Mesothelial cell of epicardium (in vitro differentiated cells): ENCODE measurements at regions not wholly inside any gene's neighbourhood (a gene's known extent, or its start where the extent isn't known, plus 50 kb on each side); places are given as distances from the start of the nearest gene placed in this dataset.

ENCODE experiments used
- DNase-seq, 2 experiments: peaks; one replicate each; pipeline ENCODE4 v3.0.0; 2021; ENCODE audit warnings: low spot score in 2 of 2; ENCODE audit not compliant: unreplicated experiment in 2 of 2
- H3K27ac Mint-ChIP-seq: 2 replicates; pipeline ENCODE4 v1.8.0; 2021; ENCODE audit warnings: mixed read lengths
- H3K27me3 Mint-ChIP-seq: 2 replicates; pipeline ENCODE4 v1.8.0; 2021; ENCODE audit warnings: low read depth, mixed read lengths
- H3K36me3 Mint-ChIP-seq: 2 replicates; pipeline ENCODE4 v1.8.0; 2021; ENCODE audit warnings: mixed read lengths
- H3K4me1 Mint-ChIP-seq: 2 replicates; pipeline ENCODE4 v1.8.0; 2021; ENCODE audit warnings: mixed read lengths
- H3K4me3 Mint-ChIP-seq: 2 replicates; pipeline ENCODE4 v1.8.0; 2021; ENCODE audit warnings: mild to moderate bottlenecking, moderate library complexity, mixed read lengths
- H3K9me3 Mint-ChIP-seq: 2 replicates; pipeline ENCODE4 v1.8.0; 2021; ENCODE audit warnings: mixed read lengths
- TF ChIP-seq, protein P1 (sequence below): fragments of 200-600 bp; sonication (generic); IDR thresholded peaks from one replicate; pipeline ENCODE4 v1.5.0; 2021; ENCODE audit warnings: antibody characterized with exemption; ENCODE audit not compliant: unreplicated experiment

DNA sequence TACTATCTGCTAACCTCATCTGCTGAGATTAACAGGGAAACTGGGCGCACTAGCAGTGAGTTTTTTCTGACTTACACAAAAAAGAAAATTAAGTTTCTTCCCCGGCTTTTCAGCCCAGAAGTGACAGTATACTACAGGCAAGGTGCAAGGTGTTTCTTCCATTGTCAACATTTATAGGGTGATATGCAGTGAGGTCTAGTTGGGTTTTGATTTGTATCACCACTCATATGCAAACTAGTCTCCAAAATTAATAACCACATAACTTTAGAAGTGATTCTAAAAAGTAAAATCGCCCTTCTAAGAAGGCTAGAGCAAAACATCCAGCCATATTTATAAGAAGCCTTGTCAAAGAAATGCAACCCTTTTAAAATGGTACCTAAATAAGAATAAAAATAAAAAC is 640.1 kb downstream of the ARAP2 start:
- no peak for DNase-seq
- H3K4me1 Mint-ChIP-seq, result no peaks in the 10 kb centered on the region
- no peaks in the 10 kb centered on the region for H3K36me3 Mint-ChIP-seq
- no peak overlapping the region for H3K27ac Mint-ChIP-seq
- TF ChIP-seq, protein P1, sequence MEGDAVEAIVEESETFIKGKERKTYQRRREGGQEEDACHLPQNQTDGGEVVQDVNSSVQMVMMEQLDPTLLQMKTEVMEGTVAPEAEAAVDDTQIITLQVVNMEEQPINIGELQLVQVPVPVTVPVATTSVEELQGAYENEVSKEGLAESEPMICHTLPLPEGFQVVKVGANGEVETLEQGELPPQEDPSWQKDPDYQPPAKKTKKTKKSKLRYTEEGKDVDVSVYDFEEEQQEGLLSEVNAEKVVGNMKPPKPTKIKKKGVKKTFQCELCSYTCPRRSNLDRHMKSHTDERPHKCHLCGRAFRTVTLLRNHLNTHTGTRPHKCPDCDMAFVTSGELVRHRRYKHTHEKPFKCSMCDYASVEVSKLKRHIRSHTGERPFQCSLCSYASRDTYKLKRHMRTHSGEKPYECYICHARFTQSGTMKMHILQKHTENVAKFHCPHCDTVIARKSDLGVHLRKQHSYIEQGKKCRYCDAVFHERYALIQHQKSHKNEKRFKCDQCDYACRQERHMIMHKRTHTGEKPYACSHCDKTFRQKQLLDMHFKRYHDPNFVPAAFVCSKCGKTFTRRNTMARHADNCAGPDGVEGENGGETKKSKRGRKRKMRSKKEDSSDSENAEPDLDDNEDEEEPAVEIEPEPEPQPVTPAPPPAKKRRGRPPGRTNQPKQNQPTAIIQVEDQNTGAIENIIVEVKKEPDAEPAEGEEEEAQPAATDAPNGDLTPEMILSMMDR, result no peak
- H3K4me3 Mint-ChIP-seq, result no peak overlapping the region
- no peaks in the 10 kb centered on the region for H3K27me3 Mint-ChIP-seq
- H3K9me3 Mint-ChIP-seq, result peaks cover 3% of the 10 kb centered on the region

DNA sequence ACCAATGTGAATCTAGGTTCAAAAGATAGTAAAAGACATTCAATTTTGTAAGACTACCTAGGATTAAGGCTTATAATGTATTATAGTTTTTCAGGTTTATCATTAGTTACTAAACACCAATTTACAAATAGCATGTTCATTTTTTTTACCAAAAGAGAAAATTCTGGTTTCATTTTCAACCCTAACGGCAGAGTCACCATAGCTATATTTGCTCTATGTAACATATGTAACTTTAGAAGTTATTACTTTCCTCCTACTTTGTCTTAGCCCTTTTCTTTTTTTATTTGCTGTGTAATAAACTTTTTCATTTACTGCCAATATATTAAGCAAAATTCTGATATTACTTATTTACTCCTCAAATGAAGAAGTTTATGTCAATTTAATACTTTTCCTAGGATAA is 639.6 kb downstream of the ARAP2 start:
- H3K4me1 Mint-ChIP-seq, result no peaks in the 10 kb centered on the region
- H3K27me3 Mint-ChIP-seq, result no peaks in the 10 kb centered on the region
- H3K4me3 Mint-ChIP-seq, result no peak overlapping the region
- peaks cover 8% of the 10 kb centered on the region for H3K9me3 Mint-ChIP-seq
- H3K36me3 Mint-ChIP-seq, result no peaks in the 10 kb centered on the region
- TF ChIP-seq, protein P1, result no peak
- no peak overlapping the region for H3K27ac Mint-ChIP-seq
- no peak for DNase-seq

DNA sequence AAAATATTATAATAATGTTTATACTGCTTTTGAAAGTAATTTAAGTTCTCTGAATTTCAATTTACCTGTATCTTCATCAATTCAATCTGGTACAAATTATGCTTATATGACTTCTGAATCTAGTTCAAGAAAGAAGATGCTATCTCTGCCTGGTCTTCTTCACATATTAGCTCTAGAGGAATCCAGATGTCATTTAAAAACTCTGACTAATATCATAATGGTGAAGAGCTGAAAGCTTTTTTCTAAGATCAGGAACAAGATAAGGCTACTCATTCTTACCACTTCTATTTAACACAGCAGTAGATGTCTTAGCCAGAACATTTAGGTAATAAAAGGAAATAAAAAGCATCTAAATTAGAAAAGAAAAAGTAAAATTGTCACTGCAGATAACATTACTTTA is 636.1 kb downstream of the ARAP2 start:
- Mint-ChIP-seq H3K27ac (no peak overlapping the region), H3K9me3 (peaks cover 17% of the 10 kb centered on the region), H3K4me1 (peaks cover 6% of the 10 kb centered on the region), H3K27me3 (no peaks in the 10 kb centered on the region), H3K36me3 (no peaks in the 10 kb centered on the region), H3K4me3 (no peak overlapping the region)
- TF ChIP-seq, protein P1, result no peak
- DNase-seq, result no peak

DNA sequence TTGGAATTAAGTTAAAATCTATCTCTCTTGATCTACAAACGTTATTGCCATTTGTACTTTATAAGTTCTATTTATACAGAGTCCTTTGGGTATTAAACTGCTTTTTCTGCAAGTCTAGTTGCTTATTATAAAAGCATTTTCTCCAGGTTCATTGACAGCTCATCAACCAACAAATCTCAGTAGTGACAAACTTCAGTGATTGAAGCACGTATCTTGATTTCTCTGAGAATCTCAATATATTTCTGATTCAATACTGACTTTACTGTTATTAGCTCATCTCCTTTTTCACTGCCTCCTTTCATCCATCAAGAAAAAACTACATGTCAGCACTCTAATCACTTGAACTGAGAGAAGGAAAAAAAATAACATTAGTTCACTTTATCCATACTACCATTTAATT is 630.2 kb downstream of the ARAP2 start:
- no peaks in the 10 kb centered on the region for H3K27me3 Mint-ChIP-seq
- TF ChIP-seq, protein P1, result no peak
- no peaks in the 10 kb centered on the region for H3K36me3 Mint-ChIP-seq

DNA sequence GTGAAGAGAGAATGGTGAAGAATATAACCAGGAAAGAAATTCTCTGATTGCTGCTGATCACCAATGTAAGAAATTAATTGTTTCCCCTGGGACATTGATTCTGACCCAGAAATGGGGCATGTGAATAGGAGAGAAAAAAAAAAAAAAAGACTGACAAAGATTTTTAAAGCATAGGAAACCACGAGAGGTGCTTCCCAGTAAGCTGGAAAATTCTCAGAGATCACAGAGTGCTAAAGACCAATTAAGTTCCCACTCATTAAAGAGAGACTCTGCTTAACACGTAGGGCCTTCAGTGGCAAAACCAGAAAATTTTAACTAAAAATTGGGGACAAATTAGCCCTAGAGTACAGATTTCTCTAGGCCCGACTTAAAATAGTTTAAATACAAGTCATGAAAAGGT is 604.4 kb downstream of the ARAP2 start:
- no peak overlapping the region for H3K4me3 Mint-ChIP-seq
- H3K27me3 Mint-ChIP-seq, result no peaks in the 10 kb centered on the region
- peaks cover 15% of the 10 kb centered on the region for H3K9me3 Mint-ChIP-seq
- H3K36me3 Mint-ChIP-seq, result no peaks in the 10 kb centered on the region
- H3K27ac Mint-ChIP-seq, result no peak overlapping the region
- DNase-seq, result no peak
- H3K4me1 Mint-ChIP-seq, result peaks cover 4% of the 10 kb centered on the region
- TF ChIP-seq, protein P1, result no peak

More for the DNA sequence above, 630.2 kb downstream of the ARAP2 start:
- no peak for DNase-seq
- H3K27ac Mint-ChIP-seq, result no peak overlapping the region
- peaks cover 15% of the 10 kb centered on the region for H3K9me3 Mint-ChIP-seq
- H3K4me3 Mint-ChIP-seq, result no peak overlapping the region
- peaks cover 18% of the 10 kb centered on the region for H3K4me1 Mint-ChIP-seq

- no peaks in the 10 kb centered on the region for H3K36me3 Mint-ChIP-seq
- peaks cover 18% of the 10 kb centered on the region for H3K4me1 Mint-ChIP-seq
- no peak overlapping the region for H3K27ac Mint-ChIP-seq
- H3K4me3 Mint-ChIP-seq, result no peak overlapping the region
- no peaks in the 10 kb centered on the region for H3K27me3 Mint-ChIP-seq
- peaks cover 3% of the 10 kb centered on the region for H3K9me3 Mint-ChIP-seq
- TF ChIP-seq, protein P1, result no peak
- no peak for DNase-seq
Observed at GRCh38 chr4:35643661-35644060, 600.7 kb downstream of the ARAP2 start.
